HG02943 (cell line): ENCODE measurements at regions not wholly inside any gene's neighbourhood (a gene's known extent, or its start where the extent isn't known, plus 50 kb on each side); places are given as distances from the start of the nearest gene placed in this dataset.
"Not testable (repeated sequence)": the region's sequence is repeated elsewhere in the genome, so short reads cannot be mapped to it uniquely, and the experiment has no call there.

Experiments used
- ATAC-seq: cut with Tn5 transposase; IDR thresholded peaks from one replicate; pipeline ENCODE4 v1.9.1; 2021; ENCODE audit warnings: mild to moderate bottlenecking, low read depth, moderate library complexity; ENCODE audit not compliant: unreplicated experiment

GRCh38 chr4:34309383-34309906 lies 1934.9 kb downstream of the ARAP2 start:
- no peak for ATAC-seq

- no peak for ATAC-seq
Observed at GRCh38 chr4:34318773-34319172, 1925.5 kb downstream of the ARAP2 start.

- no peak for ATAC-seq
Observed at GRCh38 chr4:34323549-34324320, 1920.6 kb downstream of the ARAP2 start.

- no peak for ATAC-seq
Observed at GRCh38 chr4:34328939-34329338, 1915.4 kb downstream of the ARAP2 start.

- ATAC-seq = not testable (repeated sequence)
Observed at GRCh38 chr4:34335156-34335555, 1909.2 kb downstream of the ARAP2 start.

- not testable (repeated sequence) for ATAC-seq
Observed at GRCh38 chr4:34335556-34335955, 1908.8 kb downstream of the ARAP2 start.

GRCh38 chr4:34362654-34363053 lies 1881.7 kb downstream of the ARAP2 start:
- ATAC-seq = no peak

GRCh38 chr4:34363842-34364241 lies 1880.5 kb downstream of the ARAP2 start:
- ATAC-seq = no peak

GRCh38 chr4:34365946-34366345 lies 1878.4 kb downstream of the ARAP2 start:
- no peak for ATAC-seq

- ATAC-seq = no peak
Observed at GRCh38 chr4:34371676-34372075, 1872.6 kb downstream of the ARAP2 start.

GRCh38 chr4:34372815-34373214 lies 1871.5 kb downstream of the ARAP2 start:
- no peak for ATAC-seq

- no peak for ATAC-seq
Observed at GRCh38 chr4:34373456-34373855, 1870.9 kb downstream of the ARAP2 start.

GRCh38 chr4:34412233-34412632 lies 1832.1 kb downstream of the ARAP2 start:
- ATAC-seq = no peak

GRCh38 chr4:34412911-34413310 lies 1831.4 kb downstream of the ARAP2 start:
- no peak for ATAC-seq

GRCh38 chr4:34417160-34417559 lies 1827.2 kb downstream of the ARAP2 start:
- no peak for ATAC-seq

GRCh38 chr4:34419871-34420270 lies 1824.4 kb downstream of the ARAP2 start:
- no peak for ATAC-seq

GRCh38 chr4:34422472-34423175 lies 1821.7 kb downstream of the ARAP2 start:
- no peak for ATAC-seq

GRCh38 chr4:34432706-34433105 lies 1811.6 kb downstream of the ARAP2 start:
- ATAC-seq = no peak

- not testable (repeated sequence) for ATAC-seq
Observed at GRCh38 chr4:34434377-34434776, 1809.9 kb downstream of the ARAP2 start.

- ATAC-seq = no peak
Observed at GRCh38 chr4:34464196-34464595, 1780.1 kb downstream of the ARAP2 start.

- no peak for ATAC-seq
Observed at GRCh38 chr4:34466411-34466810, 1777.9 kb downstream of the ARAP2 start.

- ATAC-seq = no peak
Observed at GRCh38 chr4:34469516-34469915, 1774.8 kb downstream of the ARAP2 start.
